Astrocyte of the spinal cord (primary cell): ENCODE measurements at regions not wholly inside any gene's neighbourhood (a gene's known extent, or its start where the extent isn't known, plus 50 kb on each side); places are given as distances from the start of the nearest gene placed in this dataset.

Experiments used
- DNase-seq: peaks from one replicate; pipeline ENCODE4 v3.0.0; 2011; ENCODE audit warnings: low read depth, low spot score
- H3K4me3 ChIP-seq: 2 replicates; pipeline ENCODE4 v1.5.1; 2011; ENCODE audit warnings: low read depth, mild to moderate bottlenecking, low read length, moderate library complexity
- in situ Hi-C: cut with HindIII; loops from 2 replicates; pipeline ENCODE4 v1.10.0; 2017; ENCODE audit warnings: low sequenced_read_pairs
- TF ChIP-seq, protein P1 (sequence below): IDR thresholded peaks from 2 replicates; pipeline ENCODE4 v1.5.1; 2012; ENCODE audit warnings: low read depth, mild to moderate bottlenecking, low read length, inconsistent platforms

DNA sequence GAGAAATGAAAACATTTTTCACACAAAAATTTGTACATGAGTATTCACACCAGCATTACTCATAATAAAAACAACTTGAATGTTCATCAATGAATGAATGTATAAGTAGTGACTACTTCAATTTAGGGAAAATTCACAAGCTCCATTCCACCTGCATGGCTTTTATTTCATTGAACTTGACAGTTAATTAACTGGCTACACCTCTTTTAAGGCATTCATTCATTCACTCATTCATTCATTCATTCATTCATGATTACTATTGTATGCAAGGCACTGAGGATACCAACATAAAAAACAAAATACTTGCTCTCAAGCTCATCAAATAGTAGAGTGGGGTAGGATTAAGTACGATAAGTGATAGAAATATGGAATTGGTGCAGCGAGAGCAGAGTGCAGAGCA, 198.3 kb upstream of the DLGAP1 start:
- no peak overlapping the region for H3K4me3 ChIP-seq
- in situ Hi-C loops, result no loop called here
- DNase-seq, result no peak
- TF ChIP-seq, protein P1, sequence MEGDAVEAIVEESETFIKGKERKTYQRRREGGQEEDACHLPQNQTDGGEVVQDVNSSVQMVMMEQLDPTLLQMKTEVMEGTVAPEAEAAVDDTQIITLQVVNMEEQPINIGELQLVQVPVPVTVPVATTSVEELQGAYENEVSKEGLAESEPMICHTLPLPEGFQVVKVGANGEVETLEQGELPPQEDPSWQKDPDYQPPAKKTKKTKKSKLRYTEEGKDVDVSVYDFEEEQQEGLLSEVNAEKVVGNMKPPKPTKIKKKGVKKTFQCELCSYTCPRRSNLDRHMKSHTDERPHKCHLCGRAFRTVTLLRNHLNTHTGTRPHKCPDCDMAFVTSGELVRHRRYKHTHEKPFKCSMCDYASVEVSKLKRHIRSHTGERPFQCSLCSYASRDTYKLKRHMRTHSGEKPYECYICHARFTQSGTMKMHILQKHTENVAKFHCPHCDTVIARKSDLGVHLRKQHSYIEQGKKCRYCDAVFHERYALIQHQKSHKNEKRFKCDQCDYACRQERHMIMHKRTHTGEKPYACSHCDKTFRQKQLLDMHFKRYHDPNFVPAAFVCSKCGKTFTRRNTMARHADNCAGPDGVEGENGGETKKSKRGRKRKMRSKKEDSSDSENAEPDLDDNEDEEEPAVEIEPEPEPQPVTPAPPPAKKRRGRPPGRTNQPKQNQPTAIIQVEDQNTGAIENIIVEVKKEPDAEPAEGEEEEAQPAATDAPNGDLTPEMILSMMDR, result no peak

DNA sequence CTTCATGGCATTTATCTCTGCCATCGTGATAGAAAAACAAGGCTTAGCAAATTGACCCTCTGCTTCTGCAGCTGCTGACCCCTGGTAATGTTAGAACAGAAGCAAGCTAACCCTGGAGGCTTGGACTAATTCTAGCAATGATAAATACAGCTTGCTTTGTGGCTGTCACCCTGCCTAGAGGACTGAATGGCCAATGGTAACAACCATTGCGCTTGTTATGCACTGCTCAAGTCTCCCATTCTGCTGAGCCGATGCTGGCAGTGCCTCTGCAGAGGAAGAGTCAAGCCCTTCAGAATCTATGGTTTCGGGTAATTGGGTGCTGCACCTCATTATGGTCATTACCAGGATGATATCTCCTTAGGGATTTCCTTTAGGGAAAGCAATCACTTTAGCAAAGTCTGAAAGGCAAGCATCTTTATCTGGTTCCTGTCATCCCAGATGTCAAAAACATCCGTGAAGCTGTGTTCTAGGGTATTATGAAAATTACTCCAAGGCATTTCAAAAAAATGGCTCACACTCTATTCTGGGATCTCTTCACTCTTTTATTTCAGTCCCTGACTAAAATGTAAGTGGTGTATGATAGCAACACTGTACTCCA, 186.8 kb upstream of the DLGAP1 start:
- no peak for DNase-seq
- H3K4me3 ChIP-seq, result no peak overlapping the region
- in situ Hi-C loops, result no loop called here
- TF ChIP-seq, protein P1, result no peak

DNA sequence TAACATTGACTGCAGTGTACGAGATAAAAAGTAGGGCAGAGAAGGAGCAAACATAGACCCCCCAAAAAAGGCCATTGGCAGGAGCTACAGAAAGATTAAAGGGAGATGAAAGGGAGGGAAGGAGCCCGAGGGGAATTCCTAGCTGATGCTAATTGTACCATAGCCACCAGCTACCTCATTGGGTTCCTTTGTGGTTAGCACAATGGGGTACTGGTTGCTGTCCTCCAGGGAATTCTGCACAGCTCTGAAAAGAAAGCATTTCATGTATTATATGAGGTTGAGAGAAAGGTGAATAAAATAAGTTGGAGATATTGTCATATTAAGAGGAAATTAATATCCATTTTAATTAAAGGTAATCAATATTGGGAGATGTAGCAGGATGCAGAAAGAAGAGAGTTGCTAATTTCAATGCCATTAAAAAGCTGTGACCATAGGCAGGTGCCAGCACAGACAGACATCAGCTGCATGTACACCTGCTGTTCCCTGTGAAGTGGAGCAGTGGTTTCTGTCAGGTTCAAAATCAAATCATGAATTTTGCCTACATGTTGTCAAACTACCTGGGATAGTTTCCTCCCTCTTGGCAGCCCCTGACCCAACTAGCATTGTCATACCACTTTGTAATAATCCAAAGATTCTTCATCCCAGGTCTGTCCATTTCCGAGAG, 185.4 kb upstream of the DLGAP1 start:
- no peak overlapping the region for H3K4me3 ChIP-seq
- DNase-seq, result no peak
- in situ Hi-C loops, result no loop called here
- TF ChIP-seq, protein P1, result no peak

DNA sequence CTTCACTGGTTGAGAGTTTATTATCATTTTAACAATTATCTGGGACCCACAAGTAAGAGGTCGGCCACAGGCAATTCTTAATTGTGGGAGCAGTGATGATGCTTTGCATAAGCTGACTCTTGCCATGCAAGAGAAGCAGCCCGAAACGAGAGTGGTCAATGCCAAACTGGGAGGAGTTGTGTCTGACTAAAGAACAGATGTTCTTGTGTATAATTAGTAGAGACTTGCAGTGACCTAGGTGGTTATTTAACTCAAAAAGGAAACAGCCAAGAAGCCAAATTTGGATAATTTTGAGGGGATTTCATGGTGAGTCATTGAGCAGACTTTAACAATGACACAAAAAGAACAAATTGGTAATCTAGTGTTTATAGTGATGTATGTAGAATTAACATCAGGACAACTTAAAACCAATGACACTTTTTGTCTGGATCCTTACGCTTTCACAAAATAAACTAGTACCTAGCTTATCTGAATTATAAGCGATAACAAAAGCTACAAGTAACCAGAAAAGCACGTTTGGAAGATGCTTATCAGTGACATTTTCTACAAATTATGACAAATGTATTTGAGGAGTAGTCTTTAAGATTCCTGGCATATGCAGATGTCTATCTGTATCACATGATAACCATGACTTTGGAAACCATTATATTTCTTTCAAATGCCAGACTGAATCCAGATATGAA, 184.7 kb upstream of the DLGAP1 start:
- in situ Hi-C loops, result no loop called here
- DNase-seq, result no peak
- H3K4me3 ChIP-seq, result no peak overlapping the region
- TF ChIP-seq, protein P1, result no peak

DNA sequence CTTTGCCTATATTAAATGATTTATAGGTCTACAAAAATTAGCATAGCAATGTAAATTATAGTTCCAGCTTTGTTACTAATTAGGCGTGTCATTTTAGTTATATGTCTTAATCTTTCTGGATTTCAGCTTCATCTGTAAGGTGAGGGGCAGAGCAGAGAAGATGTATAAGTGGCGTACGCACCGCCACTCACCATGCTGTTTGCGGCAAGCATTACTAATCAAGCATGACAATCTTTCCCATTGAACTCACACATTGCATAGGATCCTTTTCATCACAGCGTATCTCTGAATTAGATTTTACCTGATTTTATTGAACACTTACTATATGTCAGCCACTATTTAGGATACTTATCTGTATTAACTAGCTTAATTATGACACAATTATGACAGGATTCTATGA, 183.6 kb upstream of the DLGAP1 start:
- no peak overlapping the region for H3K4me3 ChIP-seq
- TF ChIP-seq, protein P1, result no peak
- DNase-seq, result no peak
- in situ Hi-C loops, result no loop called here

DNA sequence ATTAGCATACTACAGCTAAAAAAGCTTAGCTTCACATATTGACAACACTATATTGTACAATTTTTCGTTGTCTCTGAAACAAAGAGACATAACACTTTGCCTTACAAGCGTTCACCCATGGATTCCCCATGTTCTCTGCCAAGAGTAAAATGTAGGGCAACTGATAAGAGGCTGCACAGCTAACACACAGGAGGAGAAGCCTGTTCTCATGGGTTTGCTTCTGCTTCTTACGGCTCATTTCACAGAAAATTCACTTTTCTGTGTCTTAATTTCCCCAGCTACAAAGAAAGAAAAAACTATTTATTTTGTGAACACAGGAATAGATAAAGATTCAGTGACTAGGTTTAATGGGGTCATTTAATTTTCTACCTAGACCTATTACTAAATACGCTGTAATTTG, 182.8 kb upstream of the DLGAP1 start:
- TF ChIP-seq, protein P1, result no peak
- no peak for DNase-seq
- in situ Hi-C loops, result no loop called here

More for the DNA sequence above, 182.8 kb upstream of the DLGAP1 start:
- H3K4me3 ChIP-seq, result no peak overlapping the region
